HK-2 (cell line): ENCODE measurements at regions not wholly inside any gene's neighbourhood (a gene's known extent, or its start where the extent isn't known, plus 50 kb on each side); places are given as distances from the start of the nearest gene placed in this dataset.
A peak's percentile ranks its signal among the peaks of the same experiment; 100 is the strongest.

ENCODE experiments used
- DNase-seq: peaks from one replicate; pipeline ENCODE4 v3.0.0-alpha.2; 2018; ENCODE audit not compliant: unreplicated experiment

DNA sequence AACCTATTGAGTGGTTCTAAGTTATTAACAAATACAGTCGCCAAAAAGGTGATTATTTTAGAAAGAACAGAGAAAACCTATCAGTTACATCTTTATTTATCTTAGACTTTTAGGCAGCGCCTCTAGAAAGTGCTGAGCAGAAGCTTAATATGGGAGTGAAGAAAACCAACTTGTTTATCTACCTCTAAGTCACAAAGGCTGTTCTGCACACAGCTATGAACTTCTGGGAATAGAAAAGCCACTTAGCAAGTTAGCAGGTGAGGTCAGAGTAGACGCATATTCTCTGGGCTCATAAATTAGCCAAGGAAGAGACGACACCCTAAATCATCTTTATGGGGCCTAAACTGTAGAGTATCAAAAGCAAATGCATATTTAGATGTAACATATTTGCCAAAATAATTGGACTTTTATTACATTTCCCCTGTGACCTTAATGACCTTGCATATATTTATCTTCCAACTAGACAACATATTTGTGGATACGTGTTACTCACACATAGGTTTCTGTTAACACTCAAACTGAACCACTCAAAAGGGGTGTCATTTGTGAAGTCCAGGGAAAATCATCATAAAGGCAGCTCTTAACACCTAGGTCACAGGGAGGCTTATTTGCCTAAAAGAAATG, 267.1 kb downstream of the ADGB start:
- no peak for DNase-seq

- no peak for DNase-seq
These were observed 268.1 kb downstream of the ADGB start for GRCh38 chr6:146866731-146867414.

GRCh38 chr6:146868671-146869209, 270.0 kb downstream of the ADGB start:
- DNase-seq = no peak

- DNase-seq = no peak
These were observed 272.0 kb downstream of the ADGB start for GRCh38 chr6:146870760-146871159.

DNA sequence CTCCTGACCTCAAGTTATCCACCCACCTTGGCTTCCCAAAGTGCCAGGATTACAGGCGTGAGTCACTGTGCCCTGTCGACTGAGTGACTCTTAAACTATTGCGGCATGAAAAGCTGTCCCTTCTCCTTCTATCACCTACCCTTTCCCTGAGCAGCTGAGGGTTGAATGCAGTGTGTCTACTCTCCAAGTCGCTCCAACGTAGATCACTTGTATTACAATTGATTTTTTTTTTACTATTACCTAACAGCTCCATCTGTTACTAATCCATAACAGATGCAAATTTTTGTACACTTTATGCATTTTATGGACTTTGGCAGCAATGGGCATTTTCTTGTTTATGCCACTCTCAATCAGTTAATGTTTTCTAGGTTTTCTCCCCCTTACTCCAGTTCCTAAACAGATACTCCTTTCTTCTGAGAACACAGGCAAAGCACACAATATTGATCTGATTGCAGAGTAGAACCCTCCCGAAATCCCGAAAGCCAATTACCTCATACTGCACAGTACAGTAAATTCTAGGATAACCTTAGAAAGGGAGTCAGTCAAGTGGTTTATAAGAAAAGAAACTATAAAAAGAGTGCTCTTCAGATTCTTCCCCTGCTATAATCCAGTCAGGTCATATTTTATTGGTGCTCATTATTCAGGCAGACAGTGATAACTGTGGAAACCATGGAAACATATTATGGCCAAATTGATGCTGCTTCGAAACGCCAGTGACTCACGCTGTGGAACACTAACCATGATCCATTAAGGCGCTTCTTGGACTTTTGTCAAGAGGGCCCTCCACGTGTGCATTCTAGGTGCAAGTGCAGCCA, 273.0 kb downstream of the ADGB start:
- no peak for DNase-seq

DNA sequence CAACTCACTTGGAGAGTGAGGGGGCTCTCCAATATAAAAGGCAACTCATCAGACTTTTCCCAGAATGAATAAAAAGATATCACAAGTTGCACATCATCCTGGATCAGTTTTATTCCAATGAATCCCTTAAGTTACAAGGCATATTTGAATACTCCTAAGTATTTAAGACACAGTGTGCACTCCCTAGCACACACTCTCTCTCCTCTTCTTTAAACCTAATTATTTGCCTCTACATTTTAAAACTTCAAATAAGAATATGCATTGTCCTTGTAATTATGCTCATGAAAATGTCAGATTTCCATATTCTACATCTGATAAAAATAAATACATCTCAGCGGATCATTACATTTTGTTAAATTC, 273.6 kb downstream of the ADGB start:
- no peak for DNase-seq

DNA sequence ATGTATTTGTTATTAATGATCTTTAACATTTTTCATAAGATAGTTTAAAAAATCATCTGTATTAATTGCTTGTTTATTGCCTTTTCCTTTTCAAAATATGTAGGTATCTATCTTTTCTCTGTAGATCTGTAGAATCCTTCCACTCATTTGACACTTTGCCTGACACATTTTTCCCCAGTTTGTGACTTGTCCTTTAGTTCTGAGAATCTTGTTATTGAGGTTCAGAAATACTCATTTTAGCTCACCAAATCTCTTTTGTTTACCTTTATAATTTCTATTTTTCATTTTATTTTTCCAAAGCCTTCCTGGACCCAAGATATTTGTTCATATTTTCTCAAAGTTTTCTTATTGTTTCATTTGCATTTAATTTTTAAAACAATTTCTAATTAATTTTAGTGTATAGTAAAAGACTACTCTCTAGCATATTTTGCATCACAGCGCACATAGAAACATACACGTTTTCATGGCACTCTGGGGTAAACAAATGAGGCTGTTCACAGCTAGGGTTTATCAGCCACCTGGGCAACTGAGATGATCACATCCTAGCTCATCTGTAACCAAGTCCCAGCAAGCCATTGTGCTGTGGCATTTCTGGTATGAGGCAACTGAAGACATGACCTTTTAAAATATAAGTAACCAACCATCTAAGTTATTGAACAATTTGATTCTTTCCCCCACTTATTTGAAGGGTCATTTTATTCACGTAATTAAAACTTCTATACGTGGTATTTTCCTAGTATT, 275.7 kb downstream of the ADGB start:
- no peak for DNase-seq

DNA sequence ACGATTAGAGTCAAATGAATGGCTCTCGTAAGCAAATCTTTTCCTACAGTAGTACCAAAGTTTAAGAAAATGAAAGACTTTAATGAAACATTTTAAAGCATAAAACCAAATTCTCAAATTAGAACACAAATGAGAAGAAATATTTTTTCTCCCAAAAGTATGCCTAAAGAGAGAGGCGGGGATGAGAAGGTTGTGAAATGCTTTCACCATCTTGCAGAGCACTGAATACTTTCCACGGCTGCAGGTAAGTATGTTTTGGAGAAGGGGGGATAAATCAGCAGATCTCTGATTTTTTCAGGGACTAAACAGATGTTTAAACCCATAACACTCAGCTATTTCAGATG, 277.1 kb downstream of the ADGB start:
- no peak for DNase-seq

DNA sequence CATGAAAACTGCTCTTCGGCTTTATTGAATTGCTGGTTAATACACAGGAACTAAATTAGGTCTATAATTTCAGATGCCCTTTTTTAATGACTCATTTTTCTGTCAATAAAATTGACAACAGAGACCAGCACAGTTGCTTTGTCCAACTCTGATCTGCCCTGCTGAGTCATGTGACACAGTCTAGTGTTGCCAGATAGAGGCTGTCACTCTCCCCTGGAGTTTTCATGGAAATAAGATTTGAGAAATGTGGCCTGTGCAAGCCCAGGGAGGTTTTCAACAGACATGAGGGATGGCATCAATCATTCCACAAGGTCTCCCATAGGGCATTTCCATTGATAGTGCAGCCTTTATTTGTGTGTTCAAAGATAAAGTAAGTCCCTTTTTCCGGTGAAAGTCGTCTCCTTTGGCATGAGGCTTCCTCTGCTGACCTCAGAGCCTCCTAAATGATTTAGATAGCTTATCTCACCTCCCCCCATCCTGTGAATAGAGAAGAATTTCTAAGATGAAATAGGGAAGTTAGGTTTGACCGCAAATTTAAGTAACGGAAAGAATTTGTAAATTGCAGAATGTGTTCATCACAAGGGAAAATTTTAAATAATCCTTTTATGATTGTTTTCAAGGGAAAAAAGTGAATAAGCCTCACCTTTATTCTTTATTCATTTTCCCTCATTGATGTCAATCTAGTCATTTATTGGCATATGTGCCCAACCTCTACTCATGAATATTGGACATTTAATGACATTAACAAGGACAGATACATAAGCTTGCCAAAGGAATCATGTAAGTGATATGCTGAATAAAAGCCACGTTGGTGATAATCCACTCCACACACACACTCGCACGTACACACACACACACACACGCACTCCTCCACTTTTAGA, 277.7 kb downstream of the ADGB start:
- no peak for DNase-seq

- no peak for DNase-seq
These were observed 279.6 kb downstream of the ADGB start for GRCh38 chr6:146878168-146878951.

DNA sequence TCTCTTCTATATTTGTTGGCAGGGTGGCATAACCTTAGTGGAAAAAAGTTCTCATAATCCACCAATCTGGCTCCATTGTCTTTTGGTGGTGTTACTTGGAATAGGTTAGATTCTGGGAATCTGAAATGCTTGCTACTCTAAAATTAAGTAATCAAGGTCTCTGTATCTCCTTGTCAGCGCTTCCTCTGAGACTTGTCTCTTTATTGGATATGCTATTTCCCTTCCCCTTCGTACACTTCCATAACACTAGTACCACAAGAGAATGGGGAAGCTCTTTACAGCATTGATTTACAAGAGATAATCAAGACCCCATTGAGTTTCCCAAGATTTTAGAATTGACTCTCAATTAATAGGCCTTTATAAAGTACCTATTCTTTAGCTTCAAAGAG, 280.2 kb downstream of the ADGB start:
- no peak for DNase-seq

GRCh38 chr6:146879406-146880117, 280.8 kb downstream of the ADGB start:
- DNase-seq = no peak

GRCh38 chr6:146881228-146882181, 282.7 kb downstream of the ADGB start:
- no peak for DNase-seq

GRCh38 chr6:146883640-146884531, 285.1 kb downstream of the ADGB start:
- DNase-seq = peak; percentile 9

- DNase-seq = peak; percentile 9
These were observed 286.0 kb downstream of the ADGB start for GRCh38 chr6:146884728-146885127.

DNA sequence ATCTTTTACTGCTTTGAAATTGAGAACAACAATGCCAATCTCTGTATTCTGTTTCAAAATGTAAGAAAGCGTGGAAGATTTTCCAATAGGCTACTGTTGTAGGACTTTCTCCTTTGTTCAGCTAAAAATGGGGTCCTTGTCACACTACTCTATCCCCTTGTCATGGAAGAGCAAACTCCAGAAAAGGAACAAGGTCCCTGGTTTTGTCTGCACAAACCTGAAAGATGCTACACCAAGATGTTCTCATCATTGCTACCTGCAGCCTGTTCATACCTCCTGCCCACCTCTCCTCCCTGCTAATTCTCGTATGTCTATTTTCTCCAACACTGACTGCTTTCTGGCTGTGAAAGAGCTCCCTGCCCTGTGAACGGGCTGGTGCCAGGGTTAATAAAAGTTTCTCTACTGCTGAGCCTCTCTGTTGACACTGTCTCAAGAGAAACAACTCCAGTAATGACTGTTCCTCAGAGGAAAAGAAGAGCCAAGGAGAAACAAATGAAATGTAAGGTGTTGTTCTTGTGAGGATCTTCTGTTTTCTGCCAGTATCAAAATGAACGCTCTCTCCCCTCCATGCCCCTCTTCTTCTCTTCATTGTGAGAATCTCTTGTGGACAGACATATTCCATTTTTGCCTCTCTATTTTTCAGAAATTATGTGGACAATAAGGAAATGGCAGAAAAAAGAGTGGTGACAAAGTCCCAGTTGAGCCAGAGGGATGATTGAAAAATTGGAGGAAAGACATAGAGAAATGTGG, 287.1 kb downstream of the ADGB start:
- DNase-seq = no peak
